Gastroesophageal sphincter (tissue), 3 donors: ENCODE measurements at regions not wholly inside any gene's neighbourhood (a gene's known extent, or its start where the extent isn't known, plus 50 kb on each side); places are given as distances from the start of the nearest gene placed in this dataset.

ENCODE experiments used
- EP300 ChIP-seq: sonication (generic); formaldehyde crosslinking; IDR thresholded peaks from one replicate; pipeline ENCODE4 v1.6.1; 2017; ENCODE audit warnings: antibody characterized with exemption, mild to moderate bottlenecking
- POLR2AphosphoS5 ChIP-seq: sonication (generic); formaldehyde crosslinking; IDR thresholded peaks from one replicate; pipeline ENCODE4 v1.6.1; 2017; ENCODE audit warnings: antibody characterized with exemption
- TF ChIP-seq, protein P1 (sequence below), 4 experiments: fragments of 200-600 bp in 2 of 4; fragments of 450-650 bp in 2 of 4; sonication (generic) in 1 of 4; IDR thresholded peaks; one replicate each; pipeline ENCODE4 v1.5.1; 2017 to 2019; ENCODE audit warnings: antibody characterized with exemption in 4 of 4, mild to moderate bottlenecking in 2 of 4, moderate library complexity in 2 of 4

DNA sequence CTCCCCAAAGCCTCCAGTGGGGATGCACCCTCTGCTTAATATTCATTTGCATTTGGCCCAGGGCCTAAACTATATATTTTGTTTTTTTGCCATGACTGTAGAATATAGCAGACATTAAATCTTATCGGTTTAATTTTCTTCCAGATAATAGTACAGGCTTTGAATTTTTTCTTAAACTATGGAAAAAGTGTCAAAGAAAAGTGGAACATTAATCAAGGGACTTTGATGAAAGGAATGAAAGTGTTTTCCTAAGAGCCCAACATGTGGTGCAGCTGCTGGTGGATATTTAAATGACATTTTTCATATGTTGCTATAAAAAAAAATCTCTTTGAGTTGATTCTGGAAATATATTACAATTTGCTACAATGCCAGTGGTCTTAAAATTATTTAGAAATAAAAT, 346.8 kb downstream of the CYP26B1 start:
- TF ChIP-seq, protein P1, sequence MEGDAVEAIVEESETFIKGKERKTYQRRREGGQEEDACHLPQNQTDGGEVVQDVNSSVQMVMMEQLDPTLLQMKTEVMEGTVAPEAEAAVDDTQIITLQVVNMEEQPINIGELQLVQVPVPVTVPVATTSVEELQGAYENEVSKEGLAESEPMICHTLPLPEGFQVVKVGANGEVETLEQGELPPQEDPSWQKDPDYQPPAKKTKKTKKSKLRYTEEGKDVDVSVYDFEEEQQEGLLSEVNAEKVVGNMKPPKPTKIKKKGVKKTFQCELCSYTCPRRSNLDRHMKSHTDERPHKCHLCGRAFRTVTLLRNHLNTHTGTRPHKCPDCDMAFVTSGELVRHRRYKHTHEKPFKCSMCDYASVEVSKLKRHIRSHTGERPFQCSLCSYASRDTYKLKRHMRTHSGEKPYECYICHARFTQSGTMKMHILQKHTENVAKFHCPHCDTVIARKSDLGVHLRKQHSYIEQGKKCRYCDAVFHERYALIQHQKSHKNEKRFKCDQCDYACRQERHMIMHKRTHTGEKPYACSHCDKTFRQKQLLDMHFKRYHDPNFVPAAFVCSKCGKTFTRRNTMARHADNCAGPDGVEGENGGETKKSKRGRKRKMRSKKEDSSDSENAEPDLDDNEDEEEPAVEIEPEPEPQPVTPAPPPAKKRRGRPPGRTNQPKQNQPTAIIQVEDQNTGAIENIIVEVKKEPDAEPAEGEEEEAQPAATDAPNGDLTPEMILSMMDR (IDR thresholded peaks at IDR 0.05): no peak
- TF ChIP-seq EP300 (no peak), POLR2AphosphoS5 (no peak)
